HepG2 (cell line): ENCODE measurements at regions not wholly inside any gene's neighbourhood (a gene's known extent, or its start where the extent isn't known, plus 50 kb on each side); places are given as distances from the start of the nearest gene placed in this dataset.

Experiments used
- ATAC-seq: fragments of 200-7000 bp; cut with Tn5 transposase; 3 replicates; pipeline ENCODE4 v1.9.1; 2020; ENCODE audit warnings: mild to moderate bottlenecking, moderate library complexity
- BruUV-seq: library from RNA; stranded (reverse); fragments of 400-500 nt; replicated peaks from 2 replicates; lab custom pipeline; 2021; lab: Mats Ljungman, UMichigan
- CTCF ChIA-PET: fragments of 300-600 bp; formaldehyde crosslinking; extraction: SDS; loops from one replicate; lab custom pipeline; 2021; ENCODE audit warnings: low total read pairs, inconsistent platforms, low intra/inter-chr PET ratio; lab: Yijun Ruan, JAX
- POLR2A ChIA-PET: fragments of 350-600 bp; sonication (Branson Sonifier 250); formaldehyde crosslinking; loops from one replicate; lab custom pipeline; 2020; ENCODE audit warnings: antibody characterized with exemption, inconsistent platforms; lab: Yijun Ruan, JAX
- DNase-seq: peaks from one replicate; pipeline ENCODE4 v3.0.0-alpha.2; 2015; ENCODE audit warnings: low spot score
- FAIRE-seq: peaks from 3 replicates; lab custom pipeline; 2011; peaks lifted over from hg19 to GRCh38; lab: Jason Lieb, UNC
- H2AFZ ChIP-seq: one replicate; pipeline ENCODE4 v1.6.1; 2011; ENCODE audit warnings: low read length, inconsistent platforms
- H3K27ac ChIP-seq: fragments of 300-600 bp; 3 replicates; pipeline ENCODE4 v1.8.0; 2011; ENCODE audit warnings: mixed run types, mild to moderate bottlenecking, mixed read lengths, low read length, inconsistent platforms; ENCODE audit not compliant: insufficient read depth; ENCODE audit errors: extremely low read length
- H3K27me3 ChIP-seq, 2 experiments: fragments of 200-600 bp in 1 of 2; 2 replicates in 1 of 2; 3 replicates in 1 of 2; pipeline versions ENCODE4 v1.6.0 to v1.8.0; 2011; ENCODE audit warnings: low read length in 2 of 2, mild to moderate bottlenecking in 2 of 2, moderate library complexity in 2 of 2, inconsistent platforms in 1 of 2; ENCODE audit not compliant: insufficient read depth in 2 of 2, control insufficient read depth in 1 of 2
- H3K36me3 ChIP-seq, 2 experiments: fragments of 200-600 bp in 1 of 2; replicated peaks in 1 of 2; 2 replicates in 1 of 2; 3 replicates in 1 of 2; pipeline versions ENCODE4 v1.5.1 to v1.8.0; 2011; ENCODE audit warnings: low read length in 2 of 2, inconsistent platforms in 1 of 2; ENCODE audit not compliant: insufficient read depth in 2 of 2, control insufficient read depth in 1 of 2
- H3K4me1 ChIP-seq: 2 replicates; pipeline ENCODE4 v1.5.1; 2012; ENCODE audit warnings: low read length, inconsistent platforms; ENCODE audit not compliant: insufficient read depth
- H3K4me2 ChIP-seq: 2 replicates; pipeline ENCODE4 v1.6.0; 2011; ENCODE audit warnings: low read depth, low read length, inconsistent platforms
- H3K4me3 ChIP-seq, 3 experiments: fragments of 200-600 bp in 1 of 3; sonication (generic), shearing (Covaris generic) in 1 of 3; replicated peaks in 1 of 3; 2 replicates each; pipeline ENCODE4 v1.5.1; 2011 to 2016; ENCODE audit warnings: low read length in 3 of 3, inconsistent platforms in 2 of 3, low read depth in 2 of 3, mild to moderate bottlenecking in 2 of 3, control low read depth in 1 of 3, mixed read lengths in 1 of 3; ENCODE audit not compliant: insufficient read depth in 1 of 3
- H3K79me2 ChIP-seq: one replicate; pipeline ENCODE4 v1.6.1; 2011; ENCODE audit warnings: low read length, inconsistent platforms; ENCODE audit not compliant: insufficient read depth
- H3K9ac ChIP-seq: 2 replicates; pipeline ENCODE4 v1.6.0; 2011; ENCODE audit warnings: mild to moderate bottlenecking, low read depth, low read length, inconsistent platforms; ENCODE audit not compliant: insufficient read depth
- H3K9me3 ChIP-seq: 2 replicates; pipeline ENCODE4 v1.5.1; 2012; ENCODE audit warnings: mild to moderate bottlenecking, low read length
- H4K20me1 ChIP-seq: 2 replicates; pipeline ENCODE4 v1.6.0; 2011; ENCODE audit warnings: inconsistent platforms, mild to moderate bottlenecking, low read length, moderate library complexity; ENCODE audit not compliant: insufficient read depth
- BATF2 ChIP-seq: sonication (generic); formaldehyde crosslinking; IDR thresholded peaks from 2 replicates; pipeline ENCODE4 v1.8.0; 2022; ENCODE audit warnings: mild to moderate bottlenecking, missing genetic modification reagents, moderate library complexity
- CCAR2 ChIP-seq: fragments of 200-400 bp; formaldehyde crosslinking; optimal IDR thresholded peaks from 2 replicates; pipeline ENCODE3; 2018; ENCODE audit warnings: low read depth, mild to moderate bottlenecking, low read length, moderate library complexity
- DNMT1 ChIP-seq: sonication (generic); formaldehyde crosslinking; IDR thresholded peaks from 2 replicates; pipeline ENCODE4 v1.5.1; 2020; ENCODE audit warnings: mild to moderate bottlenecking, missing genetic modification reagents
- EP300 ChIP-seq, 3 experiments: sonication (generic) in 1 of 3; formaldehyde crosslinking in 1 of 3; IDR thresholded peaks; 2 replicates each; pipeline versions ENCODE4 v1.5.1 to v1.6.1; 2011 to 2020; ENCODE audit warnings: low read depth in 2 of 3, low read length in 2 of 3, borderline replicate concordance in 1 of 3, improper control_type of control experiment in 1 of 3, mild to moderate bottlenecking in 1 of 3, missing genetic modification reagents in 1 of 3, moderate library complexity in 1 of 3
- MEIS1 ChIP-seq: sonication (generic); formaldehyde crosslinking; IDR thresholded peaks from 2 replicates; pipeline ENCODE4 v1.9.0; 2021; ENCODE audit warnings: mild to moderate bottlenecking, missing genetic modification reagents, moderate library complexity, borderline replicate concordance
- NR1H2 ChIP-seq: sonication (generic); formaldehyde crosslinking; IDR thresholded peaks from 2 replicates; pipeline ENCODE4 v1.8.1; 2022; ENCODE audit warnings: low read depth, missing genetic modification reagents, borderline replicate concordance
- PHB2 ChIP-seq: fragments of 450-650 bp; IDR thresholded peaks from 2 replicates; pipeline ENCODE4 v1.6.1; 2018; ENCODE audit not compliant: partially characterized antibody
- PLRG1 ChIP-seq: fragments of 450-650 bp; conservative IDR thresholded peaks from 2 replicates; pipeline ENCODE4 v1.6.1; 2016
- RCOR2 ChIP-seq: IDR thresholded peaks from 2 replicates; pipeline ENCODE4 v1.6.1; 2016; ENCODE audit warnings: missing biosample characterization, missing genetic modification reagents
- SRSF1 ChIP-seq: fragments of 200-400 bp; formaldehyde crosslinking; optimal IDR thresholded peaks from 2 replicates; pipeline ENCODE3; 2017; ENCODE audit warnings: mild to moderate bottlenecking, low read depth, low read length, moderate library complexity
- STAG1 ChIP-seq: sonication (generic); formaldehyde crosslinking; IDR thresholded peaks from 2 replicates; pipeline ENCODE4 v1.4.0; 2020; ENCODE audit warnings: missing genetic modification reagents
- ZBTB44 ChIP-seq: sonication (generic); formaldehyde crosslinking; IDR thresholded peaks from 2 replicates; pipeline ENCODE4 v1.4.0; 2020; ENCODE audit warnings: missing genetic modification reagents
- ZFP41 ChIP-seq: sonication (generic); formaldehyde crosslinking; IDR thresholded peaks from 2 replicates; pipeline ENCODE4 v1.4.0; 2020; ENCODE audit warnings: mild to moderate bottlenecking, missing genetic modification reagents, borderline replicate concordance
- ZNF510 ChIP-seq: sonication (generic); formaldehyde crosslinking; IDR thresholded peaks from 2 replicates; pipeline ENCODE4 v1.4.0; 2020; ENCODE audit warnings: low read depth, mild to moderate bottlenecking, missing genetic modification reagents
- ZNF512 ChIP-seq: sonication (generic); formaldehyde crosslinking; IDR thresholded peaks from 2 replicates; pipeline ENCODE4 v1.4.0; 2020; ENCODE audit warnings: mild to moderate bottlenecking, missing genetic modification reagents
- ZNF720 ChIP-seq: sonication (generic); formaldehyde crosslinking; IDR thresholded peaks from 2 replicates; pipeline ENCODE4 v1.4.0; 2020; ENCODE audit warnings: missing genetic modification reagents
- ZNF775 ChIP-seq: sonication (generic); formaldehyde crosslinking; IDR thresholded peaks from 2 replicates; pipeline ENCODE4 v1.4.0; 2020; ENCODE audit warnings: missing genetic modification reagents, mild to moderate bottlenecking, moderate library complexity, borderline replicate concordance
- ZNF777 ChIP-seq: sonication (generic); formaldehyde crosslinking; IDR thresholded peaks from 2 replicates; pipeline ENCODE4 v1.4.0; 2020; ENCODE audit warnings: missing genetic modification reagents
- ZNF841 ChIP-seq: sonication (generic); formaldehyde crosslinking; IDR thresholded peaks from 2 replicates; pipeline ENCODE4 v1.8.1; 2023; ENCODE audit warnings: missing genetic modification reagents, borderline replicate concordance
- WGBS: methylation state at CpG from one replicate; pipeline ENCODE4 v1.1.6; 2017; ENCODE audit warnings: low lambda C conversion rate; 5-methylcytosine and 5-hydroxymethylcytosine counted together
- in situ Hi-C: cut with HindIII; loops from 2 replicates; pipeline ENCODE4 v1.10.0; 2017; ENCODE audit warnings: low pct_unique_long_range_greater_than_20kb; ENCODE audit not compliant: extremely low pct_ligation_motif_present
- intact Hi-C: fragments of 100-400 bp; cut with micrococcal nuclease; formaldehyde crosslinking; loops from one replicate; pipeline ENCODE4 v1.10.0; 2022; ENCODE audit not compliant: unreplicated experiment

GRCh38 chr5:174320051-174320450, 274.5 kb downstream of the NSG2 start:
- Histone ChIP-seq H3K4me1 (no peaks in the 10 kb centered on the region), H3K4me3 (no peak overlapping the region), H3K27ac (no peak overlapping the region), H3K4me2 (no peak overlapping the region), H3K36me3 (no peaks in the 10 kb centered on the region), H4K20me1 (no peaks in the 10 kb centered on the region), H2AFZ (no peak overlapping the region), H3K9me3 (no peaks in the 10 kb centered on the region), H3K9ac (no peak overlapping the region), H3K27me3 (peaks cover 3 to 13% of the 10 kb centered on the region in 2 experiments; a peak in 3 of 5 replicates), H3K79me2 (no peaks in the 10 kb centered on the region)
- WGBS, result 5% methylated on average over 6 of the region's 6 CpGs
- POLR2A ChIA-PET, result no interaction called here
- FAIRE-seq (no peak), ATAC-seq (no peak), DNase-seq (no peak)
- in situ Hi-C loops (loop anchor here (10.0 kb wide), 1 partner anchor 415 kb away; no protein-coding TSS in a partner anchor), intact Hi-C loops (no loop called here)
- no peak for TF ChIP-seq ZNF512 (CRISPR knock-in tag)
- TF ChIP-seq ZFP41 (CRISPR knock-in tag), result no peak
- no peak for TF ChIP-seq EP300 (IDR thresholded peaks at IDR 0.05; ENCODE audit: low read depth in 2 of 2, low read length in 2 of 2)
- no peak for TF ChIP-seq EP300 (CRISPR knock-in tag; IDR thresholded peaks at IDR 0.05; ENCODE audit: borderline replicate concordance)
- TF ChIP-seq DNMT1, result no peak
- TF ChIP-seq PHB2, result no peak
- no peak for TF ChIP-seq PLRG1
- no peak for TF ChIP-seq SRSF1
- TF ChIP-seq RCOR2 (CRISPR knock-in tag), result no peak
- no peak for TF ChIP-seq ZBTB44
- TF ChIP-seq MEIS1, result no peak
- TF ChIP-seq ZNF841 (CRISPR knock-in tag), result no peak
- TF ChIP-seq ZNF777, result no peak
- TF ChIP-seq STAG1, result no peak
- TF ChIP-seq BATF2 (CRISPR knock-in tag), result no peak
- no peak for TF ChIP-seq CCAR2
- no peak for TF ChIP-seq ZNF775 (CRISPR knock-in tag)
- no peak for TF ChIP-seq ZNF510 (CRISPR knock-in tag)
- no peak for TF ChIP-seq NR1H2 (CRISPR knock-in tag)
- TF ChIP-seq ZNF720, result no peak
- CTCF ChIA-PET, result no interaction called here
- no TSS peak for BruUV-seq
